Neuronal stem cell (in vitro differentiated cells): ENCODE measurements at regions not wholly inside any gene's neighbourhood (a gene's known extent, or its start where the extent isn't known, plus 50 kb on each side); places are given as distances from the start of the nearest gene placed in this dataset.

ENCODE experiments used
- DNase-seq: peaks from one replicate; pipeline ENCODE4 v3.0.0-alpha.2; 2013; ENCODE audit warnings: low spot score
- H2AFZ ChIP-seq: one replicate; pipeline ENCODE4 v1.6.1; 2013; ENCODE audit warnings: mild to moderate bottlenecking, low read length, inconsistent platforms
- H2AK5ac ChIP-seq: 2 replicates; pipeline ENCODE4 v1.6.1; 2013; ENCODE audit warnings: low read depth, mild to moderate bottlenecking, inconsistent platforms, low read length, moderate library complexity, mixed read lengths
- H2BK120ac ChIP-seq: 2 replicates; pipeline ENCODE4 v1.6.1; 2013; ENCODE audit warnings: low read depth, mild to moderate bottlenecking, inconsistent platforms, low read length, moderate library complexity, mixed read lengths
- H2BK12ac ChIP-seq: one replicate; pipeline ENCODE4 v1.6.1; 2013; ENCODE audit warnings: low read length, inconsistent platforms
- H2BK15ac ChIP-seq: 2 replicates; pipeline ENCODE4 v1.6.1; 2013; ENCODE audit warnings: mild to moderate bottlenecking, low read length, inconsistent platforms, mixed read lengths
- H2BK5ac ChIP-seq: one replicate; pipeline ENCODE4 v1.6.1; 2013; ENCODE audit warnings: inconsistent platforms, mild to moderate bottlenecking, low read length, moderate library complexity
- H3K14ac ChIP-seq: one replicate; pipeline ENCODE4 v1.6.1; 2013; ENCODE audit warnings: low read length, inconsistent platforms
- H3K18ac ChIP-seq: 2 replicates; pipeline ENCODE4 v1.6.1; 2013; ENCODE audit warnings: low read length, inconsistent platforms
- H3K23ac ChIP-seq: 2 replicates; pipeline ENCODE4 v1.6.1; 2013; ENCODE audit warnings: low read depth, mild to moderate bottlenecking, mixed read lengths, low read length, inconsistent platforms; ENCODE audit not compliant: poor library complexity
- H3K27ac ChIP-seq: replicated peaks from 3 replicates; pipeline ENCODE4 v1.5.1; 2013; ENCODE audit warnings: low read length, inconsistent platforms
- H3K27me3 ChIP-seq, 3 experiments: 2 replicates each; pipeline ENCODE4 v1.6.1; 2013; ENCODE audit warnings: low read length in 3 of 3, mild to moderate bottlenecking in 2 of 3, inconsistent platforms in 1 of 3, low read depth in 1 of 3, mixed read lengths in 1 of 3, moderate library complexity in 1 of 3; ENCODE audit not compliant: control insufficient read depth in 3 of 3, insufficient read depth in 3 of 3
- H3K36me3 ChIP-seq, 2 donors: replicated peaks in 1 of 2; 2 replicates each; pipeline ENCODE4 v1.6.1; 2013; ENCODE audit warnings: low read length in 2 of 2; ENCODE audit not compliant: control insufficient read depth in 2 of 2, insufficient read depth in 2 of 2
- H3K4ac ChIP-seq: 2 replicates; pipeline ENCODE4 v1.6.1; 2013; ENCODE audit warnings: inconsistent platforms, mild to moderate bottlenecking, low read length, moderate library complexity
- H3K4me1 ChIP-seq, 2 donors: 1 replicate in 1 of 2; 2 replicates in 1 of 2; pipeline ENCODE4 v1.6.1; 2013; ENCODE audit warnings: low read length in 2 of 2, low read depth in 1 of 2; ENCODE audit not compliant: control insufficient read depth in 2 of 2, insufficient read depth in 1 of 2
- H3K4me2 ChIP-seq: one replicate; pipeline ENCODE4 v1.6.1; 2013; ENCODE audit warnings: mild to moderate bottlenecking, low read length, inconsistent platforms; ENCODE audit not compliant: insufficient read depth, poor library complexity, severe bottlenecking
- H3K4me3 ChIP-seq, 2 donors: 2 replicates each; pipeline ENCODE4 v1.5.1; 2013; ENCODE audit warnings: low read length in 2 of 2, mild to moderate bottlenecking in 2 of 2, inconsistent platforms in 1 of 2, moderate library complexity in 1 of 2
- H3K79me1 ChIP-seq: one replicate; pipeline ENCODE4 v1.6.1; 2013; ENCODE audit warnings: low read depth, mild to moderate bottlenecking, inconsistent platforms, low read length, moderate library complexity
- H3K9ac ChIP-seq: one replicate; pipeline ENCODE4 v1.6.1; 2013; ENCODE audit warnings: mild to moderate bottlenecking, low read depth, low read length, inconsistent platforms; ENCODE audit not compliant: poor library complexity
- H3K9me3 ChIP-seq, 2 donors: replicated peaks in 1 of 2; 2 replicates each; pipeline versions ENCODE3 to v1.6.1; 2013; ENCODE audit warnings: low read length in 2 of 2, mild to moderate bottlenecking in 2 of 2, inconsistent platforms in 1 of 2, low read depth in 1 of 2, mixed read lengths in 1 of 2, moderate library complexity in 1 of 2; ENCODE audit not compliant: control insufficient read depth in 2 of 2, insufficient read depth in 1 of 2
- H4K8ac ChIP-seq: one replicate; pipeline ENCODE4 v1.6.1; 2013; ENCODE audit warnings: low read depth, mild to moderate bottlenecking, inconsistent platforms, low read length, moderate library complexity
- H4K91ac ChIP-seq: one replicate; pipeline ENCODE4 v1.6.1; 2013; ENCODE audit warnings: low read length, low read depth, mild to moderate bottlenecking, inconsistent platforms; ENCODE audit not compliant: poor library complexity
- WGBS, 2 donors: extraction: QIAGEN DNeasy Blood & Tissue Kit; methylation state at CpG; one replicate each; pipeline ENCODE4 v1.1.7; 2013; ENCODE audit warnings: missing lambda C conversion rate in 2 of 2, mixed read lengths in 1 of 2; ENCODE audit not compliant: insufficient read length in 2 of 2, insufficient replicate concordance in 1 of 2; ENCODE audit errors: extremely low coverage in 2 of 2; 5-methylcytosine and 5-hydroxymethylcytosine counted together

GRCh38 chr15:98391568-98391967 is 256.8 kb upstream of the IGF1R start:
- Histone ChIP-seq H3K23ac (no peak overlapping the region), H2BK15ac (no peak overlapping the region), H3K27ac (no peak overlapping the region), H3K4me3 (no peak overlapping the region), H4K8ac (no peak overlapping the region), H3K9me3 (no peaks in the 10 kb centered on the region), H3K4me1 (no peaks in the 10 kb centered on the region), H3K14ac (no peak overlapping the region), H2BK120ac (no peak overlapping the region), H3K9ac (no peak overlapping the region), H2BK5ac (no peak overlapping the region), H3K4ac (no peak overlapping the region), H3K4me2 (no peak overlapping the region), H2BK12ac (no peak overlapping the region), H3K36me3 (no peaks in the 10 kb centered on the region), H2AK5ac (no peak overlapping the region), H3K18ac (no peak overlapping the region), H3K79me1 (no peaks in the 10 kb centered on the region), H2AFZ (no peak overlapping the region), H3K27me3 (peaks cover 0 to 3% (median 0%) of the 10 kb centered on the region in 3 experiments), H4K91ac (no peak overlapping the region)
- DNase-seq: no peak
- WGBS, 2 donors: no CpG with 5 or more reads among the region's 7 CpGs

GRCh38 chr15:98393471-98393870 is 254.9 kb upstream of the IGF1R start:
- no peaks in the 10 kb centered on the region for H3K79me1 ChIP-seq
- no peak overlapping the region for H3K27ac ChIP-seq
- peaks cover 0 to 3% (median 0%) of the 10 kb centered on the region in 3 experiments for H3K27me3 ChIP-seq
- no peak overlapping the region for H2AFZ ChIP-seq
- peaks cover 0 to 7% of the 10 kb centered on the region in 2 donors for H3K4me1 ChIP-seq
- no peak overlapping the region for H2BK5ac ChIP-seq
- H3K9me3 ChIP-seq: no peaks in the 10 kb centered on the region
- no peak overlapping the region for H3K4me2 ChIP-seq
- H3K18ac ChIP-seq: no peak overlapping the region
- H3K4me3 ChIP-seq: no peak overlapping the region
- H2BK120ac ChIP-seq: no peak overlapping the region
- no peaks in the 10 kb centered on the region for H3K36me3 ChIP-seq
- no peak overlapping the region for H3K4ac ChIP-seq
- no peak overlapping the region for H2AK5ac ChIP-seq
- no peak overlapping the region for H2BK15ac ChIP-seq
- no peak overlapping the region for H3K14ac ChIP-seq
- H3K23ac ChIP-seq: no peak overlapping the region
- H4K8ac ChIP-seq: no peak overlapping the region
- H2BK12ac ChIP-seq: no peak overlapping the region
- no peak overlapping the region for H3K9ac ChIP-seq
- no peak overlapping the region for H4K91ac ChIP-seq
- no CpG with 5 or more reads among the region's 9 CpGs for WGBS, 2 donors
- no peak for DNase-seq

- no peak overlapping the region for H3K4me2 ChIP-seq
Observed at GRCh38 chr15:98394546-98394945, 253.8 kb upstream of the IGF1R start.

GRCh38 chr15:98395974-98396610 is 252.2 kb upstream of the IGF1R start:
- H3K23ac ChIP-seq: no peak overlapping the region
- H3K4ac ChIP-seq: no peak overlapping the region
- no peak for DNase-seq
- no peak overlapping the region for H4K8ac ChIP-seq
- no peak overlapping the region for H2BK120ac ChIP-seq
- no peak overlapping the region for H2AFZ ChIP-seq
- peaks cover 0 to 3% (median 0%) of the 10 kb centered on the region in 3 experiments for H3K27me3 ChIP-seq
- no peak overlapping the region for H3K9ac ChIP-seq
- H2BK12ac ChIP-seq: no peak overlapping the region
- WGBS, 2 donors: no CpG with 5 or more reads among the region's 6 CpGs
- H3K27ac ChIP-seq: no peak overlapping the region
- H3K9me3 ChIP-seq: no peaks in the 10 kb centered on the region
- H3K14ac ChIP-seq: no peak overlapping the region
- no peaks in the 10 kb centered on the region for H3K79me1 ChIP-seq
- H3K18ac ChIP-seq: no peak overlapping the region
- H2BK5ac ChIP-seq: no peak overlapping the region
- no peak overlapping the region for H2AK5ac ChIP-seq
- no peaks in the 10 kb centered on the region for H3K36me3 ChIP-seq
- H3K4me1 ChIP-seq: peaks cover 0 to 7% of the 10 kb centered on the region in 2 donors
- no peak overlapping the region for H2BK15ac ChIP-seq
- H4K91ac ChIP-seq: no peak overlapping the region
- H3K4me2 ChIP-seq: no peak overlapping the region
- no peak overlapping the region for H3K4me3 ChIP-seq

More at GRCh38 chr15:98394546-98394945, 253.8 kb upstream of the IGF1R start:
- H2BK12ac ChIP-seq: no peak overlapping the region
- no peak overlapping the region for H3K4me3 ChIP-seq
- H3K9ac ChIP-seq: no peak overlapping the region
- no CpG with 5 or more reads among the region's 10 CpGs for WGBS, 2 donors
- no peak overlapping the region for H3K23ac ChIP-seq
- no peaks in the 10 kb centered on the region for H3K9me3 ChIP-seq
- H3K4me1 ChIP-seq: peaks cover 0 to 7% of the 10 kb centered on the region in 2 donors
- H4K8ac ChIP-seq: no peak overlapping the region
- DNase-seq: no peak
- H3K36me3 ChIP-seq: no peaks in the 10 kb centered on the region
- no peak overlapping the region for H2BK120ac ChIP-seq
- H4K91ac ChIP-seq: no peak overlapping the region
- H3K4ac ChIP-seq: no peak overlapping the region
- no peak overlapping the region for H2AK5ac ChIP-seq
- no peak overlapping the region for H2BK5ac ChIP-seq
- no peak overlapping the region for H3K18ac ChIP-seq
- no peak overlapping the region for H2AFZ ChIP-seq
- no peak overlapping the region for H3K27ac ChIP-seq
- peaks cover 0 to 3% (median 0%) of the 10 kb centered on the region in 3 experiments for H3K27me3 ChIP-seq
- no peak overlapping the region for H2BK15ac ChIP-seq
- no peak overlapping the region for H3K14ac ChIP-seq
- no peaks in the 10 kb centered on the region for H3K79me1 ChIP-seq
